GM12873 (cell line): ENCODE measurements at regions not wholly inside any gene's neighbourhood (a gene's known extent, or its start where the extent isn't known, plus 50 kb on each side); places are given as distances from the start of the nearest gene placed in this dataset.

Experiments used
- CTCF ChIP-seq: IDR thresholded peaks from 2 replicates; pipeline ENCODE4 v1.5.1; 2012; ENCODE audit warnings: low read depth, mild to moderate bottlenecking, moderate library complexity, low read length, control low read depth; ENCODE audit not compliant: insufficient read depth; ENCODE audit errors: missing control alignments

DNA sequence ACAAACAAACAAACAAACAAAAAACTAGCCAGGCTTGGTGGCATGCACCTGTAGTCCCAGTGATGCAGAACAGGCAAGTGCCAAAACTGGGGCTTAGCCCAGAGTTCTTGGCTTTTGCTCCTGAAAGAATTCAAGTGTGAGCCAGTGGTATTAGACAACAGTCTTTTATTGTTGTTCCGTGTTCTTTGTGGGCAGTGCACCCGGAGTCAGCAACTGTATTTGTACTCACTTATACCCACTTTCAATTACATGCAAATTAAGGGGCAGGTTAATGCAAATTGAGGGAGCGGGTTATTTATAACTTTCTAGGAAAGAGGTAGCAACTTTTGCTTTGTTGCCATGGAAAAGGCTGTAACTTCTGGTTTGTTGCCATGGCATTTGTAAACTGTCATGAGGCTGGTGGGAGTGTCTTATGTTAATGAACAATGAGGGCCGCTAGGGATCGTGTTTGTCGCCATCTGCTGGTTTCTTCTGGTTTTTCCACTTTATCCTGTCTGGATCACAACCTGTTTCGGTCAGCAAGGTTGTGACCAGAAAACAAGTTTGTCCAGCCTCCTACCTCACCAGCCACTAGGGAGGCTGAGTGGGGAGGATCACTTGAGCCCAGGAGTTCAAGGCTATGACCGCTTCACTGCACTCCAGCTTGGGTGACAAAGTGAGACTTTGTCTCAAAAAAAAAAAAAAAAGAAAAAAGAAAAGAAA lies 88.8 kb upstream of the ESX1 start:
- peak; percentile 73 for TF ChIP-seq CTCF

DNA sequence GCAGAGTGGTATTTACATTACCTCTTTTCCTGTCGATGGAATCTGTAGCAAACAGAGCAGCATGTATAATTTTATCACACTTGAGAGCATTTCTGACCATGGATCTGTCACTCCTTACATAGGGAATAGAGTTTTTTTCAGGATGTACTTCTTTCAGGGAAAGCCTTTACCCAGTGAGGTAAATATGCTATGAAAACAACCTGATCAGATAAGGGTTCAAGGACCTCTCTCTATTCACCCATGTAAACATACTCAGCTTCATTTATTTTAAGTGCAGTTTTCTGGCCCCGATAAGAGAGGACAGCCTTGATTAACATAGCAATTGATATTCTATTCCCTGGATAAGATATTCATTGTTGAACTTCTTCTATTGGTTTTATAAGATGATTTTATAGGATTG lies 87.3 kb upstream of the ESX1 start:
- no peak for TF ChIP-seq CTCF

GRCh38 chrX:104335756-104336155 lies 81.0 kb upstream of the ESX1 start:
- TF ChIP-seq CTCF, result no peak

- TF ChIP-seq CTCF, result no peak
Measured at GRCh38 chrX:104334971-104335370, 80.2 kb upstream of the ESX1 start.

- TF ChIP-seq CTCF, result no peak
Measured at GRCh38 chrX:104330966-104331365, 76.2 kb upstream of the ESX1 start.

DNA sequence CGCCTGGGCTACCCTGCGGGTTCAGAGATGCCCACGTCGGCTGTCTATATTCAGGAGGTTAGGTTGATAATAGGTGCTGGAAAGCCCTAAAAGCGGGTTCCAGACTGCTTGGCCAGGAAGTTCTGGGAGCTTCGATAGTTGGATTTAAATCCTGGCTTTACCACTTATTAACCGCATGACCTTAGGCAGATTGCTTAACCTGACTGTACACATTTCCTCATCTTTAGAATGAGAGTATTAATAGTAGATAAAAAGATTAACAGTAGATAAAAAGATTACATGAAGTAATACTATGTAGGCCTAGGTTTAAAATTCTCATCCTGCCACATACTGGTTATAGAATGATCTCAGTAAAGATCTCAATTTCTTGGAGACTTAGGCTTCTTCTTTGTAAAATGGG lies 75.0 kb upstream of the ESX1 start:
- TF ChIP-seq CTCF, result no peak

GRCh38 chrX:104325213-104325585 lies 70.5 kb upstream of the ESX1 start:
- TF ChIP-seq CTCF, result no peak
